Parathyroid adenoma (tissue), 2 donors: ENCODE measurements at regions not wholly inside any gene's neighbourhood (a gene's known extent, or its start where the extent isn't known, plus 50 kb on each side); places are given as distances from the start of the nearest gene placed in this dataset.

Experiments used
- H2AFZ ChIP-seq: fragments of 300-600 bp; sonication (generic); one replicate; pipeline ENCODE4 v1.7.0; 2017; ENCODE audit warnings: antibody characterized with exemption, mild to moderate bottlenecking
- H3K27ac ChIP-seq: fragments of 300-600 bp; sonication (generic); one replicate; pipeline ENCODE4 v1.7.0; 2017
- H3K27me3 ChIP-seq: fragments of 300-600 bp; sonication (generic); one replicate; pipeline ENCODE4 v1.7.0; 2017; ENCODE audit warnings: low read length; ENCODE audit not compliant: control insufficient read depth, insufficient read depth
- H3K36me3 ChIP-seq: fragments of 300-600 bp; sonication (generic); one replicate; pipeline ENCODE4 v1.7.0; 2017; ENCODE audit warnings: low read length; ENCODE audit not compliant: control insufficient read depth, insufficient read depth
- H3K4me1 ChIP-seq: fragments of 300-600 bp; sonication (generic); one replicate; pipeline ENCODE4 v1.7.0; 2017; ENCODE audit warnings: control low read depth
- H3K4me2 ChIP-seq: fragments of 300-600 bp; sonication (generic); one replicate; pipeline ENCODE4 v1.7.0; 2017; ENCODE audit warnings: low read length
- H3K4me3 ChIP-seq: fragments of 300-600 bp; sonication (generic); one replicate; pipeline ENCODE4 v1.7.0; 2017; ENCODE audit warnings: low read depth, low read length
- H3K79me2 ChIP-seq: fragments of 300-600 bp; sonication (generic); one replicate; pipeline ENCODE4 v1.7.0; 2017; ENCODE audit warnings: control low read depth
- H3K9ac ChIP-seq: fragments of 300-600 bp; sonication (generic); one replicate; pipeline ENCODE4 v1.7.0; 2017; ENCODE audit warnings: mild to moderate bottlenecking
- H3K9me3 ChIP-seq: fragments of 300-600 bp; sonication (generic); one replicate; pipeline ENCODE4 v1.7.0; 2017; ENCODE audit warnings: low read length; ENCODE audit not compliant: control insufficient read depth
- TF ChIP-seq, protein P1 (sequence below): fragments of 300-600 bp; sonication (generic); IDR thresholded peaks from one replicate; pipeline ENCODE4 v1.7.0; 2017; ENCODE audit warnings: antibody characterized with exemption, mild to moderate bottlenecking
- donor health status: primary hyperparathyroidism.

GRCh38 chr6:1181939-1182605 is 129.8 kb upstream of the FOXQ1 start:
- no peak overlapping the region for H3K4me2 ChIP-seq
- TF ChIP-seq, protein P1, sequence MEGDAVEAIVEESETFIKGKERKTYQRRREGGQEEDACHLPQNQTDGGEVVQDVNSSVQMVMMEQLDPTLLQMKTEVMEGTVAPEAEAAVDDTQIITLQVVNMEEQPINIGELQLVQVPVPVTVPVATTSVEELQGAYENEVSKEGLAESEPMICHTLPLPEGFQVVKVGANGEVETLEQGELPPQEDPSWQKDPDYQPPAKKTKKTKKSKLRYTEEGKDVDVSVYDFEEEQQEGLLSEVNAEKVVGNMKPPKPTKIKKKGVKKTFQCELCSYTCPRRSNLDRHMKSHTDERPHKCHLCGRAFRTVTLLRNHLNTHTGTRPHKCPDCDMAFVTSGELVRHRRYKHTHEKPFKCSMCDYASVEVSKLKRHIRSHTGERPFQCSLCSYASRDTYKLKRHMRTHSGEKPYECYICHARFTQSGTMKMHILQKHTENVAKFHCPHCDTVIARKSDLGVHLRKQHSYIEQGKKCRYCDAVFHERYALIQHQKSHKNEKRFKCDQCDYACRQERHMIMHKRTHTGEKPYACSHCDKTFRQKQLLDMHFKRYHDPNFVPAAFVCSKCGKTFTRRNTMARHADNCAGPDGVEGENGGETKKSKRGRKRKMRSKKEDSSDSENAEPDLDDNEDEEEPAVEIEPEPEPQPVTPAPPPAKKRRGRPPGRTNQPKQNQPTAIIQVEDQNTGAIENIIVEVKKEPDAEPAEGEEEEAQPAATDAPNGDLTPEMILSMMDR: no peak
- no peaks in the 10 kb centered on the region for H3K79me2 ChIP-seq
- no peaks in the 10 kb centered on the region for H3K36me3 ChIP-seq
- H3K4me3 ChIP-seq: no peak overlapping the region
- no peaks in the 10 kb centered on the region for H3K27me3 ChIP-seq
- no peak overlapping the region for H3K27ac ChIP-seq
- H3K4me1 ChIP-seq: no peaks in the 10 kb centered on the region
- no peaks in the 10 kb centered on the region for H3K9me3 ChIP-seq
- no peak overlapping the region for H2AFZ ChIP-seq
- H3K9ac ChIP-seq: no peak overlapping the region

DNA sequence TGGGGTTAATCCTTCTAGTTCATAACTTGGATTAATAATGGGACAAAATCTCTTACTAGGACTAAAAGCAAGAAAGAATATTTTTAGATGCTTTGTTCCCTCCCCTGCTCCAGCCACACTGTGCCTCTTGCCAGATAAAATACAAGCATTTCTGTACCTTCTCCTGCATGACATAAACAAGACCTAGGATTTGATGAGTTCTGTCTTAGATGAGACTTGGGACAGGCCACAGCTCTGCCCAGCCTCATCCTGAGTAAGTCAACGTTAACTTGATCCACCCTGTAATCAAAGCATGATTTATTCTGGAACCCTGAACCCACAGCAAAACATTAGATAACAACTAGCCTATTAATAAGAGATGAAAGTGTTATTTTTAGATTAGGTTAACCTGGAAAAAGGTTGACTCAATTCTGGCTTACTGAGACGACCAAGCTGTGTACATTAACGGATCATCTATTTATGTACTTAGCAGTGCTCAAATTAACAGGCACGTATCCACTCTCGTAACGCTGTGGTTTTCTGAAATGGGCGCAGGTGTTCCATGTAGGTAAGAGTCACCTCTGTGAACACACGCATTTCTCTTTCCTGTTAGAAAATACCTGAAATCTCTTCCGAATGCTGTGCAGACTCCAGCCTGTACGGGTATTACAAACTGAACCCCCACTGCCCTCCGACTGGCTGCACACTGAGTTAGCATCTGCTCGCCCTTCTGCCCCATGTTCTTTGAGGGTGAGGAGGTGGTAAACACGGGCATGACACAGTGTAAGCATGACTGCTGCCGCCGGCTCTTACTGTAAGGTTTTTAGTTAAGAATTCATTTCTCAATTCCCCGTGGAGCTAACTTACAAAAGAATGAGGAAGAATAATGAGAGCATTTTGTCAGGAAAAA is 132.1 kb upstream of the FOXQ1 start:
- Histone ChIP-seq H3K9me3 (no peaks in the 10 kb centered on the region), H3K4me1 (no peaks in the 10 kb centered on the region), H3K79me2 (no peaks in the 10 kb centered on the region), H3K4me3 (no peak overlapping the region), H2AFZ (no peak overlapping the region), H3K27me3 (no peaks in the 10 kb centered on the region), H3K27ac (no peak overlapping the region), H3K4me2 (no peak overlapping the region), H3K9ac (no peak overlapping the region), H3K36me3 (no peaks in the 10 kb centered on the region)
- TF ChIP-seq, protein P1: no peak

DNA sequence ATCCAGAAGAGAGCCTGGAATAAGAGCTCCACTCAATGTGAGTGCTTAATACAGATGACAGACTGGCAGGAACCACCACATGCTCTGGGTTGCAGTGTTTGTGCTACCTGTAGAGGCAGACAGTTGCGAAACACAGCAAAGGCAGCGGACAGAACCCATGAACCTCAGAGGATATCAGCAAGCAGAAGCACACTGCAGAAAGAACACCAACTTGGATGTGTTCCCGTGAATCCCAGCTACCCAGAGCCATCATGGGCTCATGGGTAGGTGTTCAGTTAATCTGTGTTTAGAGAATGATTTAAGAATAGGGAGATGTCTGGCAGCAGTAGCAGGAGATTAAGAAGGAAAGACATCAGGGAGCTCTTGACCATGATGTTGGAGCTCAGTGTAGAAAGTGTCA is 133.3 kb upstream of the FOXQ1 start:
- no peak overlapping the region for H3K4me2 ChIP-seq
- no peak overlapping the region for H3K9ac ChIP-seq
- H3K36me3 ChIP-seq: no peaks in the 10 kb centered on the region
- H3K27me3 ChIP-seq: no peaks in the 10 kb centered on the region
- TF ChIP-seq, protein P1: no peak
- H3K9me3 ChIP-seq: no peaks in the 10 kb centered on the region
- no peak overlapping the region for H3K27ac ChIP-seq
- H3K4me1 ChIP-seq: no peaks in the 10 kb centered on the region
- H3K79me2 ChIP-seq: no peaks in the 10 kb centered on the region
- no peak overlapping the region for H3K4me3 ChIP-seq
- H2AFZ ChIP-seq: no peak overlapping the region

DNA sequence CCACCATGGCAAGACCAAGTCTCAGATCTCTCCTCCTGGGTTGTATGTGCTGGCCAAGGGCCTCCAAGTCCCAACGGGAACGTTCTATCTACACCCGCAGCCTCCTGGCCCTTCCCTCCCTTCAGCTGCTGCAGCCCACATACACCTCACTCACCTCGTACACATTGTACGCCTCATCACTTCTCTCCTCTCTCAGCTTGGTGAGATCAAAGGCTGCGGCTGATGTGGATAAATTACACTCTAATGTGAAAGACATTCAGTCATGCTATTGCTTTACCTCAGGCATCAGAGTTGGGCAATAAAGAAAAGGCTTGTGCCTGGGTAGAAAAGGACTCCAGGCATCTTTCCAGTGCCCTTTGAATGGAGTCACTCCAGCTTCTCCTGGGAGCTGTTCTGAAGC is 135.3 kb upstream of the FOXQ1 start:
- no peak overlapping the region for H3K4me3 ChIP-seq
- no peak overlapping the region for H3K9ac ChIP-seq
- H3K9me3 ChIP-seq: no peaks in the 10 kb centered on the region
- no peak overlapping the region for H3K27ac ChIP-seq
- TF ChIP-seq, protein P1: no peak
- H3K4me2 ChIP-seq: no peak overlapping the region
- no peaks in the 10 kb centered on the region for H3K4me1 ChIP-seq
- H2AFZ ChIP-seq: no peak overlapping the region
- no peaks in the 10 kb centered on the region for H3K36me3 ChIP-seq
- H3K27me3 ChIP-seq: no peaks in the 10 kb centered on the region
- no peaks in the 10 kb centered on the region for H3K79me2 ChIP-seq
